Fibroblast of pulmonary artery (primary cell): ENCODE measurements at regions not wholly inside any gene's neighbourhood (a gene's known extent, or its start where the extent isn't known, plus 50 kb on each side); places are given as distances from the start of the nearest gene placed in this dataset.

Source experiments
- DNase-seq: peaks from one replicate; pipeline ENCODE4 v3.0.0-alpha.2; 2010; ENCODE audit warnings: low read depth
- H3K4me3 ChIP-seq: replicated peaks from 2 replicates; pipeline ENCODE4 v1.5.1; 2011; ENCODE audit warnings: low read depth, mild to moderate bottlenecking, control low read depth, low read length, moderate library complexity
- TF ChIP-seq, protein P1 (sequence below): IDR thresholded peaks from 2 replicates; pipeline ENCODE4 v1.5.1; 2011; ENCODE audit warnings: mild to moderate bottlenecking, control low read depth, low read length, inconsistent platforms; ENCODE audit errors: missing control alignments

DNA sequence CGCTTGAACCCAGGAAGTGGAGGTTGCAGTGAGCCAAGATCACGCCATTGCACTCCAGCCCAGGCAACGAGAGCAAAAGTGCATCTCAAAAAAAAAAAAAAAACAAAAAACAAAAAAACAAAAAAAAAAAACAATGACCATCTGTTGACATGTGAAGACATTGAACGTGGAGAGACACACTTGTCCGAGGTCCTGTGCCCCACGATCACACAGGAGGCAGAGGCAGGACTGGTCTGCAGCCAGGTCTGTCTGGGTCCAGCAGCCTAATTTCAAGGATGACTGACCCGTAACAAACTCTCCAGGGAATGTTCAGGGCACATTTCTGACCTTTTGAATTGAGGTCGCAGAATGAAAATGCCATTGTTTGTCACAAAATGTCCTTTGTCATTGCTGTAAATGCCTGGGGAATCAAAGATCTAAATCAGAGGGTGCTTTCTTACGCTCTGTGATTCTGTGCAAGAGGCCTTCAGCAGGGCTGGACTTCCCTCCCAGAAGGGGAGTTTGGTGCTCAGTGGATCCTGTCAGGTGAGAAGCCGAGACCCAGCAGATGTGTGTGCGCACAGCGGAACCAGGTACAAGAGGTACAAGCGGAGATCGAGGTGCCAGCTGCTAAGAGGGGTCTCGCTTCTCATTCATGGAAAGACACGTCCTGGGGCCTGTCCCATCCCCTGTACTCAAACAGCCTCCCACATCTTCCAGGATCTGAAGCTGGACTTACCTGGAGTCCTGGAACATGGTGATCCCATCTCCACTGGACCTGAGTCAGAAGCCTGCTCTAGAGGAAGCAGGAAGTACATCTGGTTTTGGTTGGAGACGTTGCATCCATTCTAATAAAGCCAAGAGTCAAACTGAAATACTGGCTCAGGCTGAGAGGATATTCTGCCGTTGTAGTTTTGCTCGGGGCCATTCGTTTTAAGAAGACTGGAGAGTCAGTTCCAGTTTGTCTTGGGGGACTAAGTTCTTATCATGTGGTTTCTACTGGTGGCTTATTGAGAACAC lies 95.8 kb downstream of the IRF8 start:
- no peak overlapping the region for H3K4me3 ChIP-seq
- TF ChIP-seq, protein P1, sequence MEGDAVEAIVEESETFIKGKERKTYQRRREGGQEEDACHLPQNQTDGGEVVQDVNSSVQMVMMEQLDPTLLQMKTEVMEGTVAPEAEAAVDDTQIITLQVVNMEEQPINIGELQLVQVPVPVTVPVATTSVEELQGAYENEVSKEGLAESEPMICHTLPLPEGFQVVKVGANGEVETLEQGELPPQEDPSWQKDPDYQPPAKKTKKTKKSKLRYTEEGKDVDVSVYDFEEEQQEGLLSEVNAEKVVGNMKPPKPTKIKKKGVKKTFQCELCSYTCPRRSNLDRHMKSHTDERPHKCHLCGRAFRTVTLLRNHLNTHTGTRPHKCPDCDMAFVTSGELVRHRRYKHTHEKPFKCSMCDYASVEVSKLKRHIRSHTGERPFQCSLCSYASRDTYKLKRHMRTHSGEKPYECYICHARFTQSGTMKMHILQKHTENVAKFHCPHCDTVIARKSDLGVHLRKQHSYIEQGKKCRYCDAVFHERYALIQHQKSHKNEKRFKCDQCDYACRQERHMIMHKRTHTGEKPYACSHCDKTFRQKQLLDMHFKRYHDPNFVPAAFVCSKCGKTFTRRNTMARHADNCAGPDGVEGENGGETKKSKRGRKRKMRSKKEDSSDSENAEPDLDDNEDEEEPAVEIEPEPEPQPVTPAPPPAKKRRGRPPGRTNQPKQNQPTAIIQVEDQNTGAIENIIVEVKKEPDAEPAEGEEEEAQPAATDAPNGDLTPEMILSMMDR: no peak
- DNase-seq: no peak

DNA sequence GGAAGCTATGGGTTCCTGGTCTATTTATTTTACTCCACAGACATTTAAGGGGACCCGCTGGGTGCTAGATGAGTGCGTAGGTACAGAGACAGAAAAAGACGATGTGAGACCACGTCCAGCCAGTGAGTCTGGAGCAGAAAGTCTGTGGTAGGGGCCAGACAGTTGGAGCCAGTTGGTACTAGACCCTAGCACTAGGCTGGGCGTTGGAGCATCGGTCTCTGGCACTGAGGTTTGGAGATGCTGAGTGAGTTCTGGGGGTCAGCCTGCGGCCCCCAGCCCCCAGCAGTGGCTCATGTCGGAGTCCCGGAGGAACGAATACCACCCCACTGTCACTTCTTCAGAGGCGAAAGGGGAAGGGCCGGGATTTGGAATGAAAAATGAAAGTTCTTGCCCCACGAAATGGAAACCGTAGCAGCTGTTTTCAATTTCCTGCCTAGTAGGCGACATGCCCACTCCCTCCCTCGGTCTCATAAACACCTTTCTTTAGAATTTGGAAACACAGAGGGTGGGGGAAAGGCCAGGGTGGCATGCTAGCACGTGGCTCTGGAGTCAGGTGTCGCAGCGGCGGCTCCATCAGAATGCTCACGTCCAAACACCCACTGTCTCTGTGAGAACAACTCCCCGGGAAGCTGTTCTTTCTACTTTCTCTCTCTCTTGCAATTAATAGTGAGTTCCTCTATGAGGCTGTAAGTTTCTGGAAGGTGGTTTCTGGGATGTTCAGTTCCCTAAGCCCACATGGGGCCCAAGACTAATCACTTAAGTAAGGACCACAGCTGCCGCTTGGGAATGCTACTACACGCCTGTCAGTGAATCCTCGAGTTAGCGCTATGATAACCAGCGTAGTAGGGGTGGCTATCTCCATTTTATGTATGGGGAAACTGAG lies 96.8 kb downstream of the IRF8 start:
- DNase-seq: no peak
- TF ChIP-seq, protein P1: no peak
- no peak overlapping the region for H3K4me3 ChIP-seq

DNA sequence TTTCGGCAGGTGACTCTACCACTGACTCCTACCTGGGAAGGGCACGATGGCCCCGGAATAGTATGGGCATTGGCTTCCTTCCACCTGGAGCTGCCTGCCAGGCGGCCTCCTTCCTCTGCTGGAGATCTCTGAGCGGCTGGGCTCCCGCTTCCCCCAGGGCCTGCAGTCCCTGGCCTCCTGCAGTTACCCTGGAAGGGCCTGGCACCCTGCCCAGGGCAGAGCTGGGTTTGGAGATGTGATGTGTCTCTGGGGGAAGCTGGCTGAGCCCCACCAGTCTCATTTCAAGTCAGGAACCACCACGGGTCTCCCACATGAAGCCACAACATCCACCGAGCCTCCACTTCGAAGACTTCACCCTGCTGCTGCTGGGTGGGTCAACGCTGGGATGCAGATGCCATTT lies 97.9 kb downstream of the IRF8 start:
- DNase-seq: no peak
- TF ChIP-seq, protein P1: no peak
- no peak overlapping the region for H3K4me3 ChIP-seq

DNA sequence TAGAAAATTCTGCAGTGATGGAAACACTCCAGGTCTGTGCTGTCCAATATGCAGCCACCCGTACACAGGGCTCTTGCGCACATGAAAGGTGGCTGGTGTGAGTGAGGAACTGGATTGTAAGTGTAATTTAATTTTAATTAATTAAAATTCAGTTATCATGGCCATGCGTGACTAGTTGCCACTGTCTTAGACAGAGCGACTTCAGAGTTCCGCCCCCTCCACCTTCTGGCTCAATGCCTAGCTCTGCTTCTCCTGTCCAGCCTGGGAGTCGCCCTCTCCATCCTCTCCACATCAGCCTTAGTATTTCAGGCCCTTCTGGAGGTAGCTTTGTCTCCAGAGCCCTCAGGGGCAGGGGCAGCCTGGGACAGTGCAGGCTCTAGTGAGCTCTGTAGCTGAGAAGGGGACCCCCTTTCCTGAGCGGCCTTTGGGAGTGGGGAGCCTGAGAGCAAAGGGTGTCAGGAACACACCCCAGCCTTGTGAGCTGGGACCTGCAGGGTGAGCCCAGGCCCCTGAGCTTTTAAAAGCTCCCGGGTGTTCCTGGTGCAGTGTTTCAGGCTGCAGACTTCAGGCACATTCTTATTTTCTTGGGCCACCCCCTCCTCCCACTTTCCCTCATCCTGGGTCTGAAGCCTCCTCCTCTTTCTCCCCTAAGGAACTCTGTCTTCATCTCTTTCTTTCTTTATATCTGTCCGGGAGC lies 99.4 kb downstream of the IRF8 start:
- TF ChIP-seq, protein P1: no peak
- H3K4me3 ChIP-seq: no peak overlapping the region
- DNase-seq: no peak

DNA sequence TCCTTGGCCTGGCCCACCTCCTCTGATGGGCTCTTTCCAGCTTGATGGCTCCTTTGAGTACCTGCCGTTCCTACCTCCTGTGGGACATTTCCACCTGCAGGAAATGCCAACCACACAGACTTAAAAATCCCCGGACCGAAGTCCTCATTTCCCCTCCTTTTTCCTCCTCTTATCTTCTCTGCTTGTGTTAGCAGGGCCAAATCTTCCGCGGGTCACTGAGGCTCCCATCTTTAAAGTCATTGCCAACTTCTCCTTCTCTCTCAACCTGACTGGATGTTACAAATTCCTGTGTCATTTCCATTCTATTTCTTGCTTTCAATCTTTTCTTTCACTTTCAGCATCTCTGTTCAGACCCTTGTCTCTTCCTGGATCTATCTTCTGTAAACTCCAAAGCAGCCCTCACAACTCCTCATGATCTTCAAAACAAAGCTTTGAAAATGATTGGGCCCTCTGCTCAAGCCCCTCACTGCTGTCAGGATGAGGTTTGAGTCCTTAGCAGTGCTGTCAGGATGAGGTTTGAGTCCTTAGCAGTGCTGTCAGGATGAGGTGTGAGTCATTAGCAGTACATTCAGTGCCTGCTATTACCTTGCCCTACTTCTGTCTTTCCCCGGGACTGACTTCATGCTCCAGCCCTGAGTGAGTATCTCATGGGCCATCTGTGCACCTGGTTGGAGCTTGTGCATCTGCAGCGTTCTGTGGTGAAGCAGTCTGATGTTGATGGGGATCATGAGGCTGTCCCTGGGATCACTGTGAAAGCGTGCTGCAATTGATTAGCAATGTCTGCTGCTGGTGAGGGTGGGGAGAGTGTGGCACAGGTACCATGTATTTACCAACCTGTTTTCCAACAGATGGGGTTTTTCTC lies 100.1 kb downstream of the IRF8 start:
- DNase-seq: no peak
- H3K4me3 ChIP-seq: no peak overlapping the region
- TF ChIP-seq, protein P1: no peak

DNA sequence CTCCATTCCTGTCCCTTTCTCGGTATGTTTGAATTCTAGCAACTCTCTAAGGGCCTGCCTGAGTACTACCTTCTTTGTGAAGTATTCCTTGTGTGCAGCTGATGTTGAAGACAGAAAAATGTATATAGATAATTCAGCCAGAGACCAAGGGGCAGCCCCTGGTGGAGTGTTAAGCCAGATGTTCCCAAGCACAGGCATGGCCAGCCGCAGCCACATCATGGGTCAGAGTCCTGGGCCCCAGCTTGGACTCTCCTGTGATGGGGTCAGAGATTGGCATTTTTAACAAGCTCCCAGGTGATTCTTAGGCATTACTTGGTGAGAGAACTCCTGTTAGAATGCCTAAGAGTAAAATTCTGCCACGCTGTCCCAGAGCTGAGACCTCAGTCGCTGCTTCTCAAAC lies 100.8 kb downstream of the IRF8 start:
- DNase-seq: no peak
- no peak overlapping the region for H3K4me3 ChIP-seq
- TF ChIP-seq, protein P1: no peak
